ENCODE measurements at regions not wholly inside any gene's neighbourhood (a gene's known extent, or its start where the extent isn't known, plus 50 kb on each side); places are given as distances from the start of the nearest gene placed in this dataset.
"Not testable (repeated sequence)": the region's sequence is repeated elsewhere in the genome, so short reads cannot be mapped to it uniquely, and the experiment has no call there.

- no peaks in the 10 kb centered on the region for H3K27me3 Mint-ChIP-seq (ENCODE audit: low read depth)
- no peak overlapping the region for H3K27ac Mint-ChIP-seq (ENCODE audit: unreplicated experiment)
- no peak overlapping the region for H3K4me3 Mint-ChIP-seq (ENCODE audit: unreplicated experiment)
- no peak for TF ChIP-seq CTCF (IDR thresholded peaks at IDR 0.05)
- H3K36me3 Mint-ChIP-seq (ENCODE audit: low read depth): no peaks in the 10 kb centered on the region
- H3K4me1 Mint-ChIP-seq (ENCODE audit: low read depth): no peaks in the 10 kb centered on the region
- DNase-seq (ENCODE audit: low spot score): no peak
- H3K9me3 Mint-ChIP-seq (ENCODE audit: low read depth): peaks cover 27% of the 10 kb centered on the region
Measured at GRCh38 chr18:4931209-4931608, 265.8 kb downstream of the AKAIN1 start.

- Mint-ChIP-seq H3K4me3 (ENCODE audit: unreplicated experiment) (no peak overlapping the region), H3K27me3 (ENCODE audit: low read depth) (no peaks in the 10 kb centered on the region), H3K4me1 (ENCODE audit: low read depth) (peaks cover 9% of the 10 kb centered on the region), H3K27ac (ENCODE audit: unreplicated experiment) (no peak overlapping the region), H3K36me3 (ENCODE audit: low read depth) (no peaks in the 10 kb centered on the region), H3K9me3 (ENCODE audit: low read depth) (peaks cover 19% of the 10 kb centered on the region)
- TF ChIP-seq CTCF (IDR thresholded peaks at IDR 0.05): no peak
- no peak for DNase-seq (ENCODE audit: low spot score)
Measured at GRCh38 chr18:4921548-4921947, 275.5 kb downstream of the AKAIN1 start.

GRCh38 chr18:4917509-4917908 lies 279.5 kb downstream of the AKAIN1 start:
- H3K9me3 Mint-ChIP-seq (ENCODE audit: low read depth): peaks cover 22% of the 10 kb centered on the region
- not testable (repeated sequence) for DNase-seq (ENCODE audit: low spot score); H3K4me1 Mint-ChIP-seq (ENCODE audit: low read depth); H3K27me3 Mint-ChIP-seq (ENCODE audit: low read depth); H3K36me3 Mint-ChIP-seq (ENCODE audit: low read depth); H3K27ac Mint-ChIP-seq (ENCODE audit: unreplicated experiment); H3K4me3 Mint-ChIP-seq (ENCODE audit: unreplicated experiment)

- no peak for DNase-seq (ENCODE audit: low spot score)
- no peak overlapping the region for H3K27ac Mint-ChIP-seq (ENCODE audit: unreplicated experiment)
- H3K4me3 Mint-ChIP-seq (ENCODE audit: unreplicated experiment): no peak overlapping the region
- TF ChIP-seq CTCF (IDR thresholded peaks at IDR 0.05): no peak
- no peaks in the 10 kb centered on the region for H3K27me3 Mint-ChIP-seq (ENCODE audit: low read depth)
- no peaks in the 10 kb centered on the region for H3K4me1 Mint-ChIP-seq (ENCODE audit: low read depth)
- peaks cover 15% of the 10 kb centered on the region for H3K9me3 Mint-ChIP-seq (ENCODE audit: low read depth)
- no peaks in the 10 kb centered on the region for H3K36me3 Mint-ChIP-seq (ENCODE audit: low read depth)
Measured at GRCh38 chr18:4908328-4908727, 288.7 kb downstream of the AKAIN1 start.

- Mint-ChIP-seq H3K4me1 (ENCODE audit: low read depth) (no peaks in the 10 kb centered on the region), H3K27ac (ENCODE audit: unreplicated experiment) (no peak overlapping the region), H3K36me3 (ENCODE audit: low read depth) (no peaks in the 10 kb centered on the region), H3K9me3 (ENCODE audit: low read depth) (peaks cover 10% of the 10 kb centered on the region), H3K4me3 (ENCODE audit: unreplicated experiment) (no peak overlapping the region), H3K27me3 (ENCODE audit: low read depth) (no peaks in the 10 kb centered on the region)
- DNase-seq (ENCODE audit: low spot score): no peak
- no peak for TF ChIP-seq CTCF (IDR thresholded peaks at IDR 0.05)
Measured at GRCh38 chr18:4906856-4907255, 290.2 kb downstream of the AKAIN1 start.

- no peak for TF ChIP-seq CTCF (IDR thresholded peaks at IDR 0.05)
- Mint-ChIP-seq H3K27ac (ENCODE audit: unreplicated experiment) (no peak overlapping the region), H3K36me3 (ENCODE audit: low read depth) (no peaks in the 10 kb centered on the region), H3K27me3 (ENCODE audit: low read depth) (no peaks in the 10 kb centered on the region), H3K4me3 (ENCODE audit: unreplicated experiment) (no peak overlapping the region), H3K9me3 (ENCODE audit: low read depth) (peaks cover 21% of the 10 kb centered on the region), H3K4me1 (ENCODE audit: low read depth) (no peaks in the 10 kb centered on the region)
- no peak for DNase-seq (ENCODE audit: low spot score)
Measured at GRCh38 chr18:4888251-4889040, 308.6 kb downstream of the AKAIN1 start.
